ENCODE measurements at regions not wholly inside any gene's neighbourhood (a gene's known extent, or its start where the extent isn't known, plus 50 kb on each side); places are given as distances from the start of the nearest gene placed in this dataset.

GRCh38 chr15:37594417-37594816 lies 340.0 kb upstream of the TMCO5A start:
- TF ChIP-seq CTCF (IDR thresholded peaks at IDR 0.05), result no peak
- TF ChIP-seq POLR2A (IDR thresholded peaks at IDR 0.05), result no peak
- TF ChIP-seq POLR2AphosphoS5 (IDR thresholded peaks at IDR 0.05; ENCODE audit: insufficient read depth in 1 of 2, low read depth in 1 of 2), result no peak

Measured in vagina (tissue), 2 donors.